Astrocyte (in vitro differentiated cells and primary cell): ENCODE measurements at regions not wholly inside any gene's neighbourhood (a gene's known extent, or its start where the extent isn't known, plus 50 kb on each side); places are given as distances from the start of the nearest gene placed in this dataset.

Experiments
- DNase-seq: peaks from one replicate; pipeline ENCODE4 v3.0.0-alpha.2; 2010; ENCODE audit warnings: low read depth
- FAIRE-seq: peaks from 2 replicates; lab custom pipeline; 2011; peaks lifted over from hg19 to GRCh38; lab: Jason Lieb, UNC
- H2AFZ ChIP-seq: 2 replicates; pipeline ENCODE4 v1.6.0; 2012; ENCODE audit warnings: low read depth, low read length, inconsistent platforms
- H3K27ac ChIP-seq: 2 replicates; pipeline ENCODE4 v1.5.1; 2011; ENCODE audit warnings: low read depth, low read length, inconsistent platforms
- H3K27me3 ChIP-seq: 2 replicates; pipeline ENCODE4 v1.6.0; 2011; ENCODE audit warnings: low read length, inconsistent platforms; ENCODE audit not compliant: insufficient read depth
- H3K36me3 ChIP-seq: 2 replicates; pipeline ENCODE4 v1.5.1; 2011; ENCODE audit warnings: low read length, inconsistent platforms; ENCODE audit not compliant: insufficient read depth
- H3K4me1 ChIP-seq: 2 replicates; pipeline ENCODE4 v1.5.1; 2011; ENCODE audit warnings: low read length, inconsistent platforms; ENCODE audit not compliant: insufficient read depth
- H3K4me2 ChIP-seq: 2 replicates; pipeline ENCODE4 v1.6.0; 2012; ENCODE audit warnings: low read length, inconsistent platforms
- H3K4me3 ChIP-seq: 2 replicates; pipeline ENCODE4 v1.5.1; 2011; ENCODE audit warnings: low read depth, mild to moderate bottlenecking, low read length, inconsistent platforms; ENCODE audit not compliant: insufficient read depth
- H3K79me2 ChIP-seq: 2 replicates; pipeline ENCODE4 v1.6.0; 2012; ENCODE audit warnings: mild to moderate bottlenecking, low read length, inconsistent platforms; ENCODE audit not compliant: insufficient read depth
- H3K9ac ChIP-seq: 2 replicates; pipeline ENCODE4 v1.6.0; 2012; ENCODE audit warnings: mild to moderate bottlenecking, low read length, inconsistent platforms
- H3K9me3 ChIP-seq: 2 replicates; pipeline ENCODE4 v1.5.1; 2012; ENCODE audit warnings: low read depth, mild to moderate bottlenecking, low read length, inconsistent platforms; ENCODE audit not compliant: insufficient read depth
- H4K20me1 ChIP-seq: 2 replicates; pipeline ENCODE4 v1.6.0; 2012; ENCODE audit warnings: low read length, inconsistent platforms; ENCODE audit not compliant: insufficient read depth
- H3K27ac Mint-ChIP-seq: one replicate; pipeline ENCODE4 v1.8.0; 2021; ENCODE audit warnings: mild to moderate bottlenecking, mixed read lengths; ENCODE audit not compliant: unreplicated experiment
- H3K27me3 Mint-ChIP-seq: one replicate; pipeline ENCODE4 v1.8.0; 2021; ENCODE audit warnings: low read depth, mixed read lengths; ENCODE audit not compliant: unreplicated experiment
- H3K36me3 Mint-ChIP-seq: one replicate; pipeline ENCODE4 v1.8.0; 2021; ENCODE audit warnings: low read depth, mixed read lengths; ENCODE audit not compliant: unreplicated experiment
- H3K4me1 Mint-ChIP-seq: one replicate; pipeline ENCODE4 v1.8.0; 2021; ENCODE audit warnings: low read depth, mixed read lengths; ENCODE audit not compliant: unreplicated experiment
- H3K4me3 Mint-ChIP-seq: one replicate; pipeline ENCODE4 v1.8.0; 2021; ENCODE audit warnings: mild to moderate bottlenecking, moderate library complexity, mixed read lengths; ENCODE audit not compliant: unreplicated experiment
- H3K9me3 Mint-ChIP-seq: one replicate; pipeline ENCODE4 v1.8.0; 2021; ENCODE audit warnings: mild to moderate bottlenecking, mixed read lengths; ENCODE audit not compliant: unreplicated experiment
- EZH2 ChIP-seq: IDR thresholded peaks from 2 replicates; pipeline ENCODE4 v1.6.1; 2012; ENCODE audit warnings: mild to moderate bottlenecking, low read length, inconsistent platforms; ENCODE audit not compliant: insufficient read depth
- TF ChIP-seq, protein P1 (sequence below): IDR thresholded peaks from 2 replicates; pipeline ENCODE4 v1.5.1; 2011; ENCODE audit warnings: low read depth, mild to moderate bottlenecking, inconsistent platforms, low read length, moderate library complexity; ENCODE audit not compliant: insufficient read depth

GRCh38 chr10:33448421-33449140 lies 114.1 kb upstream of the NRP1 start:
- H3K4me1 ChIP-seq, result peaks cover 7% of the 10 kb centered on the region
- no peaks in the 10 kb centered on the region for H4K20me1 ChIP-seq
- H2AFZ ChIP-seq, result no peak overlapping the region
- H3K9me3 ChIP-seq, result no peaks in the 10 kb centered on the region
- no peak overlapping the region for H3K27ac ChIP-seq
- no peak overlapping the region for H3K4me3 ChIP-seq
- no peak overlapping the region for H3K27ac Mint-ChIP-seq
- H3K9ac ChIP-seq, result no peak overlapping the region
- DNase-seq, result no peak
- no peaks in the 10 kb centered on the region for H3K27me3 Mint-ChIP-seq
- FAIRE-seq, result no peak
- no peaks in the 10 kb centered on the region for H3K79me2 ChIP-seq
- no peaks in the 10 kb centered on the region for H3K4me1 Mint-ChIP-seq
- no peaks in the 10 kb centered on the region for H3K36me3 ChIP-seq
- no peaks in the 10 kb centered on the region for H3K36me3 Mint-ChIP-seq
- H3K4me3 Mint-ChIP-seq, result no peak overlapping the region
- no peaks in the 10 kb centered on the region for H3K27me3 ChIP-seq
- TF ChIP-seq EZH2, result no peak
- TF ChIP-seq, protein P1, sequence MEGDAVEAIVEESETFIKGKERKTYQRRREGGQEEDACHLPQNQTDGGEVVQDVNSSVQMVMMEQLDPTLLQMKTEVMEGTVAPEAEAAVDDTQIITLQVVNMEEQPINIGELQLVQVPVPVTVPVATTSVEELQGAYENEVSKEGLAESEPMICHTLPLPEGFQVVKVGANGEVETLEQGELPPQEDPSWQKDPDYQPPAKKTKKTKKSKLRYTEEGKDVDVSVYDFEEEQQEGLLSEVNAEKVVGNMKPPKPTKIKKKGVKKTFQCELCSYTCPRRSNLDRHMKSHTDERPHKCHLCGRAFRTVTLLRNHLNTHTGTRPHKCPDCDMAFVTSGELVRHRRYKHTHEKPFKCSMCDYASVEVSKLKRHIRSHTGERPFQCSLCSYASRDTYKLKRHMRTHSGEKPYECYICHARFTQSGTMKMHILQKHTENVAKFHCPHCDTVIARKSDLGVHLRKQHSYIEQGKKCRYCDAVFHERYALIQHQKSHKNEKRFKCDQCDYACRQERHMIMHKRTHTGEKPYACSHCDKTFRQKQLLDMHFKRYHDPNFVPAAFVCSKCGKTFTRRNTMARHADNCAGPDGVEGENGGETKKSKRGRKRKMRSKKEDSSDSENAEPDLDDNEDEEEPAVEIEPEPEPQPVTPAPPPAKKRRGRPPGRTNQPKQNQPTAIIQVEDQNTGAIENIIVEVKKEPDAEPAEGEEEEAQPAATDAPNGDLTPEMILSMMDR, result no peak
- H3K9me3 Mint-ChIP-seq, result peaks cover 4% of the 10 kb centered on the region
- no peak overlapping the region for H3K4me2 ChIP-seq

DNA sequence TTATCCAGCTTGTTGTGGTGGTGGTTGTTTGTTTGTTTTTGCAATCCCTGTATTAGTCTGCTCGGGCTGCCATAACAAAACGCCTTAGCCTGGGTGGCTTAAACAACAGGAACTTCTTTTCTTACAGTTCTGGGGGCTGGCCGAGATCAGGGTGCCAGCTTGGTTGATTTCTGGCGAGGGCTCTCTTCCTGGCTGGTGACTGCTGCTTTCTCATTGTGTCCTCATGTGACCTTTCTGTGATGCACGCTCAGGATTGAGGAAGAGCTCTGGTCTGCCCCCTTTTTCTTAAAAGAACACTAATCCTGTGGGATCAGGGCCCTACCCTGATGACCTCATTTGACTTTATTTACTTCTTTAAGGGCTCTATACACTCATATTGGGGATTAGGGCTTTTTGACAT lies 107.1 kb upstream of the NRP1 start:
- Histone ChIP-seq H3K4me1 (no peaks in the 10 kb centered on the region), H3K9ac (no peak overlapping the region), H3K79me2 (no peaks in the 10 kb centered on the region), H3K9me3 (no peaks in the 10 kb centered on the region), H3K27ac (no peak overlapping the region), H3K4me2 (no peak overlapping the region), H3K36me3 (no peaks in the 10 kb centered on the region), H3K4me3 (no peak overlapping the region), H3K27me3 (no peaks in the 10 kb centered on the region), H4K20me1 (no peaks in the 10 kb centered on the region), H2AFZ (no peak overlapping the region)
- Mint-ChIP-seq H3K27ac (no peak overlapping the region), H3K4me3 (no peak overlapping the region), H3K9me3 (no peaks in the 10 kb centered on the region), H3K36me3 (no peaks in the 10 kb centered on the region), H3K4me1 (no peaks in the 10 kb centered on the region), H3K27me3 (no peaks in the 10 kb centered on the region)
- TF ChIP-seq, protein P1, result no peak
- TF ChIP-seq EZH2, result no peak
- FAIRE-seq (no peak), DNase-seq (no peak)

GRCh38 chr10:33434933-33435332 lies 100.5 kb upstream of the NRP1 start:
- FAIRE-seq (no peak), DNase-seq (no peak)
- H3K4me1 ChIP-seq, result no peaks in the 10 kb centered on the region
- Mint-ChIP-seq H3K27ac (no peak overlapping the region), H3K27me3 (peaks cover 2% of the 10 kb centered on the region), H3K36me3 (no peaks in the 10 kb centered on the region), H3K4me3 (no peak overlapping the region), H3K4me1 (no peaks in the 10 kb centered on the region), H3K9me3 (no peaks in the 10 kb centered on the region)
- no peaks in the 10 kb centered on the region for H3K36me3 ChIP-seq
- no peak overlapping the region for H3K27ac ChIP-seq
- no peaks in the 10 kb centered on the region for H4K20me1 ChIP-seq
- no peaks in the 10 kb centered on the region for H3K9me3 ChIP-seq
- H3K4me3 ChIP-seq, result no peak overlapping the region
- TF ChIP-seq, protein P1, result no peak
- TF ChIP-seq EZH2, result no peak
- H3K9ac ChIP-seq, result no peak overlapping the region
- no peak overlapping the region for H2AFZ ChIP-seq
- H3K4me2 ChIP-seq, result no peak overlapping the region
- no peaks in the 10 kb centered on the region for H3K27me3 ChIP-seq
- H3K79me2 ChIP-seq, result no peaks in the 10 kb centered on the region
